Epithelial cell of prostate (primary cell): ENCODE measurements at regions not wholly inside any gene's neighbourhood (a gene's known extent, or its start where the extent isn't known, plus 50 kb on each side); places are given as distances from the start of the nearest gene placed in this dataset.
"Not testable (repeated sequence)": the region's sequence is repeated elsewhere in the genome, so short reads cannot be mapped to it uniquely, and the experiment has no call there.

Source experiments
- DNase-seq: peaks from one replicate; pipeline ENCODE4 v3.0.0-alpha.2; 2011; ENCODE audit warnings: low read depth, low spot score
- H3K27ac ChIP-seq: fragments of 450-650 bp; 2 replicates; pipeline ENCODE4 v1.5.1; 2017; ENCODE audit warnings: mild to moderate bottlenecking

DNA sequence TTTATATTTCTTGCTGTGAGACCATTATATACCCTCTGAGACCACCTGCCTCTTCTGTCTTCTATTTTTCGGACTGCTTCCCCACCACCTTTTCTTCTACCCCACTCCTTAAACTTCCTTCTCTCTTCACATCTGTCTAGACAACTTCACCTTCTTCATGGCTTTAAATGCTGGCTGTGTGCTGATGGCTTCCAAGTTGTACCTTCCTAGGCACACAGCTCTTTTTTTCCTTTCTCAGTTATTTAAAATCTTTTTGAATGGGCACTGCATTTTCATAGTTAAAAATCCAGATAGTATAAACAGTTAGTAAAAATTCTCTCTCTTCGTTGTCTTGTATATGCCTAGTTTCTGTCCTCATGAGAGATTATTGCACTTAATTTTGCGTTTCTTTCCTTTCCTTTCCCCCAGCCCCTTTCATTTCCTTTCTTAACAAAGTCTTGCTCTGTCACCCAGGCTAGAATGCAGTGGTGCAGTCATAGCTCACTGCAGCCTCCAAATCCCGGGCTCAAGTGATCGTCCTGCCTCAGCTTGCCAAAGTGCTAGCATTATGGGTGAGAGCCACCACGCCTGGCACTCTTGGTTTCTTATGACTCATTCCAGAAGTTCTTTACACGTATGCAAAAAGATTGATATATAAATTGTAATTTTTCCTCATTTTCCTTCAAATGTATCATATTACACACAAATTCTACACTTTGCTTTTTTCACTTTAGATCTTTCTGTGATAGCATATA lies 114.3 kb downstream of the NPIPB5 start:
- peak; percentile 73 for DNase-seq
- peak overlapping the region; percentile 53 for H3K27ac ChIP-seq

DNA sequence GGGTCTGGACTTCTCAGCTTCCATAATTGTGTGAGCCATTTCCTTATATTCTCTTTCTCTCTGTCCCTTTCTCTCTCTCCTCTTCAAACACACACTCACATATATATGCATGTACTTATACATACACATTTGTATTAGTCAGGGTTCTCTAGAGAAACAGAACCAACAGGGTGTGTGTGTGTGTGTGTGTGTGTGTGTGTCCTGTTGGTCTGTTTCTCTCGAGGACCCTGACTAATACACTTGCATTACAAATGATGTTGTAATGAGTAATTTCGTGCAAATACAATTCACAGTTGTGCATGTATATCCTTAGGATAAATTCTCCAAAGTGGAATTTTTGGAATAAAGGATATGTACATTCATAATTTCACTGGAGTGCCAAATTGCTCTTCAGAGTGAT lies 115.3 kb downstream of the NPIPB5 start:
- DNase-seq: peak; percentile 81
- peak overlapping the region; percentile 53 for H3K27ac ChIP-seq

DNA sequence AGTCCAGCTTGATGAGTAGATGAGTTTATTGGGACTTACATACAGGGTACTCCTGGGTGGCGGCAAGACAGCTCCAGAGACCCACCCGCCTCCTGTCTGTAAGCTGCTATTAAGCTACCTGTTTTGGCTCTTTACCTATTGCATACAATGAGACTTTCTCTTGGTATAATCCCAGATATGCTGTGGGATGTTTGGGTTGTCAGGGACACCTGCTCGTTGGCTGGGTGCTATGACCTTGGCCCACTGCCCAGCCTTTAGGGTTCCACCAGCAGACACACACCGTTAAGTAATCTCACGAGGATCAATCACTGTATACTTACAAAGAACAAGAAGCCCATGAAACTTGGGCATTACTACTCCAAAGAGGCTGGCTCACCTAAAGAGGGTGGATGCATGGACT lies 116.4 kb downstream of the NPIPB5 start:
- H3K27ac ChIP-seq: no peak overlapping the region
- no peak for DNase-seq

DNA sequence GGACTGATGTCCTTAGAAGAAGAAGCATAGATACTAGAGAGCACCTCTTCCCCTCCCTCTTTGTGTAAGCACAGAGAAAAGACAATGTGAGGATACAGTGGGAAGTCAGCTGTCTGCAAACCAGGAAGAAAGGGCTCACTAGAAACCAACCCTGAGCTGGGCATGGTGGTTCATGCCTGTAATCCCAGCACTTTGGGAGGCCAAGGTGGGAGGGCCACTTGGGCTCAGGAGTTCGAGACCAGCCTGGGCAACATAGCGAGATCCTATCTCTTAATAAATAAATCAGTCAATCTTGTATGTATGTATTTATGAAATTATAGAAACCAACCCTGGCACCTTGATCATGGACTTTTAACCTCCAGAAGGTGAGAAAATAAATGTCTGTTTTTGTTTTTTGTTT lies 118.3 kb downstream of the NPIPB5 start:
- no peak overlapping the region for H3K27ac ChIP-seq
- no peak for DNase-seq

DNA sequence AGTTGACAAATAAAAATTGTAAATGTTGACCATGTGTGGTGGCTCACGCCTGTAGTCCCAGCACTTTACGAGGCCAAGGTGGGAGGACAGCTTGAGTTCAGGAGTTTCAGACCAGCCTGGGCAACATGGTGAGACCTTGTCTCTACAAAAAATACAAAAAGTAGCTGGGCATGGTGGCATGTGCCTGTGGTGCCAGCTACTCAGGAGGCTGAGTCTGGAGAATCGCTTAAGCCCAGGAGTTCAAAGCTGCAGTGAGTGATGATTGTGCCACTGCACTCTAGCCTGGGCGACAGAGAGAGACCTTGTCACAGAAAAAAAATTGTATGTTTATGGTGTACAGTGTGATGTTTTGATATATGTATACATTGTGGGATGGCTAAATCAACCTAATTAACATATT lies 119.6 kb downstream of the NPIPB5 start:
- H3K27ac ChIP-seq: no peak overlapping the region
- DNase-seq: no peak

DNA sequence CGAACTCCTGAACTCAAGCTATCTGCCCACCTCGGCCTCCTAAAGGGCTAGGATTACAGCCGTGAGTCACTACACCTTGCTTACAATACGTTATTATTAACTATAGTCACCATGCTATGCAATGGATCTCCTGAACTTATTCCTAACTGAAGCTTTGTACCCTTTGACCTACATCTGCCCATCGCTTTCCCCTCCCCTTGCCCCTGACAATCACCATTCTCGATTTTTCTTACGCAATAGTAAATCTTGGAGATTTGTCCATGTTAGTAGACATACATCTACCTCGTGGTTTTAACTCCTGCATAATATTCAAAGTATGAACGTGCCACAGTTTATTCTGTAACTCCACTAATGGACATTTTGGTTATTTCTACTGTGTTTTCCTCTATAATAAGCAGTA lies 120.6 kb downstream of the NPIPB5 start:
- DNase-seq: no peak
- H3K27ac ChIP-seq: no peak overlapping the region

DNA sequence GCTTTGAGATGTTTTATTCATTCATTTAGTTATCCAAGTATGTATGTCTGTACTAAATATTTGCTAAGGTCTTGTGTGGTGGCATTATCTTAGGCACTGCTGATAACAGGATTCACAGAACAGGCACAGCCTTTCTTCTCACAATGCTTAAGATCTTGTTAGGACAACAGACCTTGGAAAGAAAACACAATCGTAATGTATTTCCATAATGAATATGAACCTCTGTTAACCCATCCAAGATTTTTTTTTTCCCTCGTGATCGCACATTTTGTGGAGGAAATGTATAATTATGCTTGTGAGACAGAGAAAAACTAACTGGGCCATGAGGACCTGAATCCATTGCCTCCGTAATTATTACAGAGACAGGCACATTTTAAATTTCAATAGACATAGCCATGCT lies 121.9 kb downstream of the NPIPB5 start:
- H3K27ac ChIP-seq: no peak overlapping the region
- no peak for DNase-seq

DNA sequence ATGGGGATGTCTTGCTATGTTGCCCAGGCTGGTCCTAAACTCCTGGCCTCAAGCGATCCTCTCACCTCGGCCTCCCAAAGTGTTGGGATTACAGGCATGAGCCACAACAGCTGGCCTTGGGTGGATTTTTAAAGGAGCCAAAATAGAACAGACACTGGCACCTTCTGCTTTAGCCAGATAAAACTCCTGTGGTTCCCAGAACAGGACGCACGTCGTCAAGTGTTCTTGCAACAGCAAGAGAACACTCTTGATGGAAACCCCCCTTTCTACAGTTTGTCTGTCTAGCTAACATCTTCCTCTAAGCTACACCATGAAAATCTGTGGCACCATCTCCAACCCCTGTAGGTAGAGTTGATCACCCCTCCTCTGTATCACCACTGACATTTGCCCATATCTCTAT lies 122.6 kb downstream of the NPIPB5 start:
- H3K27ac ChIP-seq: no peak overlapping the region
- no peak for DNase-seq

DNA sequence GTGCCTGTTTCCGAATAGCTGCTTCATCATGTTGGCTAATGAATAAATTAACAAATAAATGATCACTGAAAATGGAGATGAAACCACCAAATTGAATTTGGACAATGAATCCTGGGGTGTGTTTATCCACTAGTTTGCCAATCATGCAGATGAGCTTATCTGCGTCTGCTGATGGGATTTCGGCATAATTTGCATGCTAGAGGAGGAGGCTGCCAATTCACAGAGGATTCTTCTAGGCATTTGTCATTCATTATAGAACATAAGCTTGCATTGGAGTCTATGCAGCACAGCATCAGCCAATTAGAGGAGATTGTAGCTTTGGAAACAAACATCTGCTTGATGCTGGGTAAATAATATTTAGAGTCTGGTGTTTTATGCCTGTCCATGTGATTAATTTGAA lies 123.1 kb downstream of the NPIPB5 start:
- no peak for DNase-seq
- H3K27ac ChIP-seq: no peak overlapping the region

DNA sequence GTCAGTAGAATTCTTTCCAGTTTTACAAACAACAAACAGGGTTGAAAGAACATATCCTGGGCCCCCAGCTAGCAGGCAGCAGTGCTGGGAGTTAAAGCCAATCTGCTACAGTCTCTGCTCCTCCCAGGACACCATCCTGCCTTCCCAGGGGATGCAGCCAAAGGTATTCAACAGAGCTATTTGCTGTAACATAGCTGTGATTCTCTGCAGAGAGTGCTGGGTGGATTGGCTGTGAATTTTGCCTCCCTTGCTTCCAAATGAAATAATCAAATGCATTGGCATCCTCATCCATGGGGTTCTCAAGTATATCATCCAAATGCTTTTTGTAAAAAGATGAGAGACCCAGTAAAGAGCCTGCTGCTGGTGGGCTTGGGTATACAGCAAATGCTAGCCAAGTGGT lies 124.3 kb downstream of the NPIPB5 start:
- DNase-seq: no peak
- no peak overlapping the region for H3K27ac ChIP-seq

DNA sequence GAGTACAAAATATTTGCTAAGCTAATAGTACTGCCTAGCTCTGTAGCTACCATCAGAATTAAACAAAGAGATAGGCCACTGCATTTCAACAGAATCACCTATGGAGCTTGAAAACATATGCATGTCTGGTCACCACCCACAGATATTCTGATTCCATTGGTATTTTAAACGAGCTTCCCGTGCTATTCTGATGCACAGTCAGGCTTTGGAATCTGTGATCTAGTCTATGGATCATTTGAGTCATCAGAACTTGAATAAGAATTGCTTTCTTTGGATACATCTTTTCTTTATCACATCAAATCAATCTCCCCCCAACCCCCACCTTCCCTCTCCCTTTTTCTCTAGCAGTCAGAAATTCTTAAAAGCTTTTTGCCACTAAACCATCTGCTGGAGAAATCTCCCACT lies 124.7 kb downstream of the NPIPB5 start:
- H3K27ac ChIP-seq: no peak overlapping the region
- no peak for DNase-seq

DNA sequence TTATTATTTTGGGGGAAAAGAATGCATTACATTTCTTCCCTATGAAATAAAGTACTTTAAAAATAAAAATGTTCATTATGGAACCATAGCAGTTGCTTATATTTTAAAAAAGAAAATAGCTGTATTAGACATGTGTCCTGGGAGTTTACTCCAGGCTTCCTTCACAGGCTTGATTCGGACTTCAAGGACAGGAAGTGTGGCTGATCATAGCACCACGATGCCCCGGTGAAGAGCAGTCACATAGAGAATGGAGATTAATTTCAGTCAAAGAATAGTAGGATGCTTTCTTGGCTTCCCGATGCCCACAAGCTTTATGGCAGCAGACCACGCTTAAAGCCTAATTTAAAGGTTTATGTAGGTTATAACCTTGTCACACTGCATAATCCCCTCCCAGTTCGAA lies 125.1 kb downstream of the NPIPB5 start:
- DNase-seq: no peak

DNA sequence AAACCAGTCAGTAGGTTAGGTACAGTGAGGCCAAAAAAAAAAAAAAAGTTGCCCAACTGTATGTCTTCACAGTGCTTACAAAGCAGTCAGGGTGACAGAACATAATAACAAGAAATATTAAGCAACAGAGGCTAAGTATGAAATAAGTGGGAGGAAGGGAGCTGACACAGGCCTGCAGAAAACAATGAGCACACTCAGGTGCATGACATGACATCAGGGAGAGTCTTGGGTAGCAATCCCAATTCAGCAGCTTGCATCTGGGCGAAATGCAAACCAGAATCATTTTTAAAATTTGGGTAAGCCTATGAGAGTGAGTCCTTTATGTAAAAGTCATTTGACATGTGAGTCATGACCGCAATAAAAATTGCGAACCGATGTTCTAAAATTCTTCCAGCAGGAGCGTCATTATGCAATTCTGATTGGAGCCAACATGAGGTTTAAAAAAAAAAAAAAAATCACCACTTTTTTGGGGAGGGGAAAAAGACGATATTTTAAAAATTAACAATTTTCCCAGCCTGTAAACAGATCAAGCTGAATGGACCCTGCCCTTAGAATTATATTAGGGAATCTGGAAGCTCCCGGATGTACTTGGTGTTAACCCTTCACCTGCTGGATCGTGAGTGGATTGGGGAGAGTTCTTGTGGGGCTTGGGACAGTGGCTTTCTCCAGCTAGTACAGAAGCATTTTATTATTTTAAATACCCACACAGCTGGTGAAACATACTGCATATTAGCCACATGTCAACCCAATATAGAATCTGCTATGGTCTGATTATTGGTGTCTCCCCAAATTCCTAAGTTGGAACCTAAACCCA lies 127.9 kb downstream of the NPIPB5 start:
- H3K27ac ChIP-seq: no peak overlapping the region
- DNase-seq: peak; percentile 56

More for the DNA sequence above, 125.1 kb downstream of the NPIPB5 start:
- no peak overlapping the region for H3K27ac ChIP-seq

DNA sequence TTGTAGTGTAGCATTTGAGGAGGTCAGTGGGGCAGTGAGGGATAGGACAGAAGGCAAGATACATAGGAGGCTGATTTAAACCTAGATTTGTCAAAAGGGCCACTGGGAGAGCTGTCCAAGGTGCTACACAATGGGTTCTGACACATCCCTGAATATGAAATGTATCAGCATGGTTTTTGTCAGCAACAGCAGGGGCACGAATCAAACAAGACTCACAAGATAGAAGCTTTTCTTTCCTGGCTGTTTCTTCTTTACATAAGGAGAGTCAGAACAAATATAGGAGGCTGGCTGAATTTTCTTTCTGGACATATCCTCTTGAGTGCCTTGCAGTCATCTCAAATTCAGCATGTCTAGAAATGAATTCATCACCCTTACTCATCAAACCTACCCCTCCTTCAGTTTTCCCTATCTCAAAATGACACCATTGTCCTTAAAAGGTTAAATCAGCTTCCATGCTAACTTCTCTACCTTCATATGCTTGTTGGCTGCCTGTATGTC lies 130.5 kb downstream of the NPIPB5 start:
- no peak overlapping the region for H3K27ac ChIP-seq
- no peak for DNase-seq

DNA sequence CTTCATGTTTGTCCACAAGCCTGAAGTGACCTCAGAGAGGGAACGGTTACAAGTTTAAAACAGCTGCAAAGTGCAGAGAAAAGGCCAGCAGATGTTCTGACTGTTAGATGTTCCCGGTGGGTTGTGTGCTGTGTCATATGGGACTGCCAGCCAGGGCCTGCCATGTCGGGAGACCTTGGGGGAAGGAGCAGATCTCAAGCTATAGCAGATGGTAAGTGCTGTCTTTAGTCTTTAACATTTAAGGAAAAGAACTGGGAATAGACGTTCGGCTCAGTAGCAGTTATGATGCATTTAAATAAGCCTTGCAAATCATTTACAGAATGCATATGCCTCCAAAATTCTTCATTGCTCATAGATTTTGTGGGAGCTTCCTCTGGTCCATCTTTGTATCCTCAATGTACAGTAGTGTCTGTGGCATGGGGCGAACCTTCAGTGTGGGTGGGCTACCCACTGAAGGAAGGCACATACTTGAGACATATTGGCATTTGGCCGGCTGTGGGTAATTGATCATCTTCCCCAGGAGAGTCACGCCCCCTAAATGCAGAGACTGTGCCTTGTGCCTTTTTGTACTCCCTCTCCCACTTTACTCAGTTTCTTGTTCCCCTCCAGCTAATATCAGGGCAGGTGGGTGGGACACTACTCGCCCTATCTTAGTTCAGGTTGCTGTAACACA lies 131.9 kb downstream of the NPIPB5 start:
- DNase-seq: no peak
- no peak overlapping the region for H3K27ac ChIP-seq

DNA sequence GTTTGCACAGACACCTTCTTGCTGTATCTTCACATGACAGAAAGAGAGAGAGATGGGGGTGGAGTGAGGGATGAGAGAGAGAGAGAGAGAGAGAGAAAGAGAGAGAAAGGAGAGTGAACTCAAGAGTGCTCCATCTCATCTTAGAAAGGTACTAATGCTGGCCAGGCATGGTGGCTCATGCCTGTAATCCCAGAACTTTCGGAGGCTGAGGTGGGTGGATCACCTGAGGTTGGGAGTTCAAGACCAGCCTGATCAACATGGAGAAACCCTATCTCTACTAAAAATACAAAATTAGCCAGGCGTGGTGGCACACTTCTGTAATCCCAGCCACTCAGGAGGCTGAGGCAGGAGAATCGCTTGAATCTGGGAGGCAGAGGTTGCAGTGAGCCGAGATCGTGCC lies 132.5 kb downstream of the NPIPB5 start:
- not testable (repeated sequence) for DNase-seq

DNA sequence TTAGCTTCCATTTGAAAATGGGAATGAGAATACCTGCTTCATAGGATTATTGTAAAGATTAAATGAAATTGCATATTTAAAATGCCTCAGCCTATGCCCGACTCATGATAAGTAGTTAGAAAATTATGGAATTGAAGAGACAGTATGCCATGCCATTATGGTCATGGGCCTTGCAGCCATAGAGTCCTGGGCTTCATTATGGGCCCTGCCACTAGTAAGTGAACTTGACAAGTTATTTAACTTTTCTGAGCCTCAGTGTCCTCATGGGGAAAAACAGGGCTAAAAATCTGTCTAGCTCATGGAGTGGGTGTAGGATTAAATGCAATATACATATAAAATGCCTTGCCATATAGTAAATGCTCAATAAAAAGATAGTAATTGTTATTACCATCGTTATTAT lies 133.2 kb downstream of the NPIPB5 start:
- H3K27ac ChIP-seq: no peak overlapping the region
- no peak for DNase-seq

More for the DNA sequence above, 132.5 kb downstream of the NPIPB5 start:
- H3K27ac ChIP-seq: not testable (repeated sequence)

DNA sequence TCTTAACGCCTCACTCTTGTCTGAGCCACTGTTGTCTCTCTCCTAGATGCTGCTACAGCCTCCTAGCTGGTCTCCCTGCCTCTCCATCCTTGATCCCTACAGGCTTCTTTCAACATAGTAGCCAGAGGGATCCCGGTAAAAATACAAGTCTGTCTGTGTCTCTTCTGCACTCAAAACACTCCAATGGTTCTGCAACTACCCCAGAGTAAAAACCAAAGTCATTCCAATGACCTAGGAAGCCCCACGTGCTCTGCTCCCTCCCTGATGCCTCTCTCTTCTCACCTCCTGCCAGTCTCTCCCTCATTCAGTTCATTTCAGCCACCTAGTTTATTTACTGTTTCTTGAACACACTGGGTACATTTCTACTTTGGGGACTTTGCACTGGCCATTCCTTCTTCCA lies 135.2 kb downstream of the NPIPB5 start:
- no peak overlapping the region for H3K27ac ChIP-seq
- DNase-seq: no peak

DNA sequence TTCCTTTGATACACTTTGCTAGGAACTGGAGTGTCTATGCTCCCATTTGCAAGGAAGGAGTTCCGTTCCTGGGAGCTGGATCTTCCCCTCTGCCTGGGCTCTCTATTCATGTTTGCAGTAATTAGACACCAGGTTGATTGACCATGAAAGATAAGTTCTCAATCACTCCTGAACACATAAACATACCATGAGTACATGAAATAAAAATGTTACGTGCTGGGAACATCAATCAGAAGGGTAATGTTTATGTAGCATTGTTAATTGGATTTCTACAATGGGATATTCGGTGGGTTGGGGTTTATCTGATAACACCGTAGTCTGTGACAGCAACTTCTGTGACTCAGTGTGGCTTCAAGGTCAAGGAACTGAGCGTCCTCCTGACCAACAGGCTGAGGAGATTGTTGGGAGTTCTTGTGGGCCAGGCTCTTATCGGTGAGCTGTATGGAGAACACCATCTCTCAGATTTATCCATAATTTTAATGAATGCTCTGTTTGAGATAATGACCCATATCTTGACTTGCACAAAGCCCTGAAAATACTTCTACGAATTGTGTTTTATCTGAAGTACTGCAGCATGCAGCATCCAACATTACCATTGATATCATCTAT lies 136.4 kb downstream of the NPIPB5 start:
- H3K27ac ChIP-seq: no peak overlapping the region
- no peak for DNase-seq

DNA sequence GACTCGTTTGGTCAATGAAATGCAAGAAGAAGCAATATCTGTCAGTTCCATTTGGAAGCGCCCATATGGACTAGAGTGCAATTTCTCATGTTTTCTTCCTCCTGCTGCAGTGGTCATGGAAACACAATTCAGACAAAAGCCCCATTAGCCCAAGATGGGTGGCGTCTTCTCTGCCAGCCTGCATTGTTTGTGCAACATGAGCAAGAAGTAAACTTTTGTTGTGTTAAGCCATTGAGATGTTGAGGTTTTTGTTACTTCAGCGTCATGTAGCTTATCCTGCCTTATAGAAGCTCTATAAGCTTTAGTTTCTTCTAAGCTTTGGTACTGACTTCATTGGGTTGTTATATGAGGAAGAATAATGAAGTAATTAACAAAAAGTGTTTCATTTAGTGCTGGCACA lies 137.4 kb downstream of the NPIPB5 start:
- H3K27ac ChIP-seq: no peak overlapping the region
- no peak for DNase-seq

DNA sequence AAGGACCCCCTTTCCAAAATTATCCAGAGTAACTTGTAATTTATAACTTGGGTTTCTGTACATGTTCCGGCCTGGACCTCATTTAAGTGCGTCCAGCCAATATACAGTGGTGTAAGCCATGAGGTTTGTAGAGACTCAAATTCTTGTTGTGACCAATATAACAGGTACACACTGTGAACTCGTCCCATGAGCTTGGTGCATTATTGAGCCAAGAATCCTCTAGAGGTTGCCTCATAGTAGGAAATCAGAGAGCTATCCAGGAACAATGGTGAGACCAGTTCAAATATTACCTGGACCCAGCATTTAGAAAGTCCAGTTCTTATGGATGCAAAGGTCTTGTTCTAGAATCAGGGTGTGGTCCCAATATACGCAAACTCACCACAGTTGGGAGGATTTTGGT lies 138.2 kb downstream of the NPIPB5 start:
- DNase-seq: no peak
- H3K27ac ChIP-seq: no peak overlapping the region
